GM13977 (cell line): ENCODE measurements at regions not wholly inside any gene's neighbourhood (a gene's known extent, or its start where the extent isn't known, plus 50 kb on each side); places are given as distances from the start of the nearest gene placed in this dataset.

Source experiments
- DNase-seq: peaks from one replicate; pipeline ENCODE4 v3.0.0; 2012; ENCODE audit warnings: low spot score
- CTCF ChIP-seq: IDR thresholded peaks from 2 replicates; pipeline ENCODE4 v1.5.1; 2012; ENCODE audit warnings: mild to moderate bottlenecking, control low read depth; ENCODE audit not compliant: insufficient read depth; ENCODE audit errors: extremely low read depth, missing control alignments
- in situ Hi-C: fragments of 300-500 bp; cut with MboI; formaldehyde crosslinking; loops from one replicate; pipeline ENCODE4 v1.12.0; 2022; ENCODE audit warnings: low sequenced_read_pairs, low pct_unique_long_range_greater_than_20kb, mixed read lengths, inconsistent platforms; ENCODE audit not compliant: unreplicated experiment

- in situ Hi-C loops: no loop called here
- DNase-seq: no peak
- no peak for TF ChIP-seq CTCF
Observed at GRCh38 chr2:535222-535621, 142.0 kb downstream of the TMEM18 start.

GRCh38 chr2:529852-530251, 147.4 kb downstream of the TMEM18 start:
- in situ Hi-C loops: no loop called here
- TF ChIP-seq CTCF: no peak
- DNase-seq: no peak

- TF ChIP-seq CTCF: no peak
- DNase-seq: no peak
- in situ Hi-C loops: no loop called here
Observed at GRCh38 chr2:529424-529823, 147.8 kb downstream of the TMEM18 start.

GRCh38 chr2:527581-527980, 149.6 kb downstream of the TMEM18 start:
- in situ Hi-C loops: no loop called here
- no peak for TF ChIP-seq CTCF
- no peak for DNase-seq

- DNase-seq: no peak
- in situ Hi-C loops: no loop called here
- TF ChIP-seq CTCF: no peak
Observed at GRCh38 chr2:526918-527317, 150.3 kb downstream of the TMEM18 start.

GRCh38 chr2:525611-526010, 151.6 kb downstream of the TMEM18 start:
- in situ Hi-C loops: no loop called here
- no peak for TF ChIP-seq CTCF
- DNase-seq: no peak

GRCh38 chr2:525021-525420, 152.2 kb downstream of the TMEM18 start:
- TF ChIP-seq CTCF: no peak
- in situ Hi-C loops: no loop called here
- DNase-seq: no peak
